Caco-2 (cell line): ENCODE measurements at regions not wholly inside any gene's neighbourhood (a gene's known extent, or its start where the extent isn't known, plus 50 kb on each side); places are given as distances from the start of the nearest gene placed in this dataset.

ENCODE experiments used
- BruUV-seq: library from RNA; stranded (reverse); fragments of 400-500 nt; replicated peaks from 2 replicates; lab custom pipeline; 2021; lab: Mats Ljungman, UMichigan
- CTCF ChIA-PET: fragments of 300-600 bp; sonication (Branson Sonifier 250); formaldehyde crosslinking; loops from one replicate; lab custom pipeline; 2022; ENCODE audit warnings: antibody characterized with exemption; lab: Charles Lee
- POLR2A ChIA-PET: fragments of 300-600 bp; sonication (Branson Sonifier 250); formaldehyde crosslinking; loops from one replicate; lab custom pipeline; 2022; ENCODE audit warnings: antibody characterized with exemption; lab: Charles Lee
- DNase-seq, 2 experiments: peaks; one replicate each; pipeline versions ENCODE4 v3.0.0 to v3.0.0-alpha.2; 2020 to 2022
- H3K27me3 ChIP-seq: replicated peaks from 2 replicates; pipeline ENCODE4 v1.6.0; 2011; ENCODE audit warnings: low read length; ENCODE audit not compliant: control insufficient read depth, insufficient read depth
- H3K36me3 ChIP-seq: 2 replicates; pipeline ENCODE4 v1.5.1; 2011; ENCODE audit warnings: low read length; ENCODE audit not compliant: control insufficient read depth, insufficient read depth
- H3K4me1 ChIP-seq: fragments of 250-450 bp; sonication (Bioruptor Pico); 2 replicates; pipeline ENCODE4 v1.5.1; 2020; ENCODE audit warnings: mild to moderate bottlenecking
- H3K4me3 ChIP-seq: 2 replicates; pipeline ENCODE4 v1.5.1; 2011; ENCODE audit warnings: low read depth, mild to moderate bottlenecking, control low read depth, low read length
- H3K9me3 ChIP-seq: fragments of 250-450 bp; sonication (Bioruptor Pico); 2 replicates; pipeline ENCODE4 v1.5.1; 2020; ENCODE audit warnings: mild to moderate bottlenecking, moderate library complexity
- H3K27ac Mint-ChIP-seq: one replicate; pipeline ENCODE4 v1.8.0; 2022; ENCODE audit warnings: mixed read lengths; ENCODE audit not compliant: unreplicated experiment
- H3K27me3 Mint-ChIP-seq: one replicate; pipeline ENCODE4 v1.8.0; 2022; ENCODE audit warnings: mixed read lengths; ENCODE audit not compliant: insufficient read depth, unreplicated experiment
- H3K36me3 Mint-ChIP-seq: one replicate; pipeline ENCODE4 v1.8.0; 2022; ENCODE audit warnings: mild to moderate bottlenecking, mixed read lengths; ENCODE audit not compliant: insufficient read depth, unreplicated experiment
- H3K4me1 Mint-ChIP-seq: one replicate; pipeline ENCODE4 v1.8.0; 2022; ENCODE audit warnings: low read depth, mixed read lengths; ENCODE audit not compliant: unreplicated experiment
- H3K4me3 Mint-ChIP-seq: one replicate; pipeline ENCODE4 v1.8.0; 2022; ENCODE audit warnings: mild to moderate bottlenecking, moderate library complexity, mixed read lengths; ENCODE audit not compliant: unreplicated experiment
- H3K9me3 Mint-ChIP-seq: one replicate; pipeline ENCODE4 v1.8.0; 2022; ENCODE audit warnings: mixed read lengths; ENCODE audit not compliant: unreplicated experiment
- intact Hi-C: fragments of 100-400 bp; cut with micrococcal nuclease; formaldehyde crosslinking; loops from one replicate; pipeline ENCODE4 v1.10.0; 2022; ENCODE audit not compliant: unreplicated experiment
- TF ChIP-seq, protein P1 (sequence below), 2 experiments: fragments of 200-600 bp in 1 of 2; IDR thresholded peaks; 1 replicate in 1 of 2; 2 replicates in 1 of 2; pipeline versions ENCODE4 v1.5.1 to v1.8.0; 2011 to 2022; ENCODE audit warnings: antibody characterized with exemption in 1 of 2, control low read depth in 1 of 2, inconsistent platforms in 1 of 2, low read depth in 1 of 2, low read length in 1 of 2, mild to moderate bottlenecking in 1 of 2, moderate library complexity in 1 of 2; ENCODE audit not compliant: insufficient read depth in 1 of 2, severe bottlenecking in 1 of 2, unreplicated experiment in 1 of 2

- no peaks in the 10 kb centered on the region for H3K4me1 Mint-ChIP-seq
- no peaks in the 10 kb centered on the region for H3K9me3 Mint-ChIP-seq
- Histone ChIP-seq H3K9me3 (no peaks in the 10 kb centered on the region), H3K27me3 (no peaks in the 10 kb centered on the region), H3K36me3 (no peaks in the 10 kb centered on the region), H3K4me3 (no peak overlapping the region), H3K4me1 (no peaks in the 10 kb centered on the region)
- TF ChIP-seq, protein P1, sequence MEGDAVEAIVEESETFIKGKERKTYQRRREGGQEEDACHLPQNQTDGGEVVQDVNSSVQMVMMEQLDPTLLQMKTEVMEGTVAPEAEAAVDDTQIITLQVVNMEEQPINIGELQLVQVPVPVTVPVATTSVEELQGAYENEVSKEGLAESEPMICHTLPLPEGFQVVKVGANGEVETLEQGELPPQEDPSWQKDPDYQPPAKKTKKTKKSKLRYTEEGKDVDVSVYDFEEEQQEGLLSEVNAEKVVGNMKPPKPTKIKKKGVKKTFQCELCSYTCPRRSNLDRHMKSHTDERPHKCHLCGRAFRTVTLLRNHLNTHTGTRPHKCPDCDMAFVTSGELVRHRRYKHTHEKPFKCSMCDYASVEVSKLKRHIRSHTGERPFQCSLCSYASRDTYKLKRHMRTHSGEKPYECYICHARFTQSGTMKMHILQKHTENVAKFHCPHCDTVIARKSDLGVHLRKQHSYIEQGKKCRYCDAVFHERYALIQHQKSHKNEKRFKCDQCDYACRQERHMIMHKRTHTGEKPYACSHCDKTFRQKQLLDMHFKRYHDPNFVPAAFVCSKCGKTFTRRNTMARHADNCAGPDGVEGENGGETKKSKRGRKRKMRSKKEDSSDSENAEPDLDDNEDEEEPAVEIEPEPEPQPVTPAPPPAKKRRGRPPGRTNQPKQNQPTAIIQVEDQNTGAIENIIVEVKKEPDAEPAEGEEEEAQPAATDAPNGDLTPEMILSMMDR (IDR thresholded peaks at IDR 0.05; ENCODE audit: insufficient read depth in 1 of 2, low read depth in 1 of 2, low read length in 1 of 2, severe bottlenecking in 1 of 2, unreplicated experiment in 1 of 2), result no peak
- intact Hi-C loops, result no loop called here
- POLR2A ChIA-PET, result no interaction called here
- DNase-seq, result no peak
- CTCF ChIA-PET, result no interaction called here
- BruUV-seq, result no TSS peak
- no peaks in the 10 kb centered on the region for H3K36me3 Mint-ChIP-seq
- no peak overlapping the region for H3K4me3 Mint-ChIP-seq
- no peak overlapping the region for H3K27ac Mint-ChIP-seq
- no peaks in the 10 kb centered on the region for H3K27me3 Mint-ChIP-seq
Observed at GRCh38 chr1:55692726-55693125, 477.6 kb upstream of the USP24 start.

GRCh38 chr1:55690366-55690765 lies 475.2 kb upstream of the USP24 start:
- POLR2A ChIA-PET, result no interaction called here
- H3K4me3 Mint-ChIP-seq, result no peak overlapping the region
- no peaks in the 10 kb centered on the region for H3K36me3 Mint-ChIP-seq

DNA sequence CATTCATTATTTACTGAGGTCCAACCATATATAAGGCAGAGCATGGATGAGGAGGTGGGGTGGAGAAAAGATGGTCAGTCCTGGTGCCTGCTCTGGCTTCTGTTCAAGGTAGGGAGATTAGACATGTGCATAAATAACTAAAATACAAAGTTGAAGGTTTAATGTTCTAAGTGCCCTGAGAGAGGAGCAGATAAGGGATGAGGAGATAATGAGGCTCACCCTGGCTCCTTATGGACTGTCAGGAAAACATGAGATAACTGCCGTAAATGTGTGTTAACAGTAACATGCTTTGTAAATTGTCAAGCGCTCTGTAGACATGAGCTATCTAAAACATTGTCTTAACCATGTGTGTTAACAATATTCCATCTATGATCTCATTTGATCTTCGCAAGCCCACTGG lies 474.6 kb upstream of the USP24 start:
- intact Hi-C loops, result no loop called here
- no peak overlapping the region for H3K4me3 Mint-ChIP-seq
- no peaks in the 10 kb centered on the region for H3K27me3 ChIP-seq
- DNase-seq, result no peak
- no peaks in the 10 kb centered on the region for H3K4me1 ChIP-seq
- no peak overlapping the region for H3K4me3 ChIP-seq
- no peaks in the 10 kb centered on the region for H3K27me3 Mint-ChIP-seq
- H3K9me3 ChIP-seq, result no peaks in the 10 kb centered on the region
- no peaks in the 10 kb centered on the region for H3K9me3 Mint-ChIP-seq
- ChIA-PET CTCF (no interaction called here), POLR2A (no interaction called here)
- H3K36me3 Mint-ChIP-seq, result no peaks in the 10 kb centered on the region
- H3K36me3 ChIP-seq, result no peaks in the 10 kb centered on the region
- H3K27ac Mint-ChIP-seq, result no peak overlapping the region
- TF ChIP-seq, protein P1 (IDR thresholded peaks at IDR 0.05; ENCODE audit: insufficient read depth in 1 of 2, low read depth in 1 of 2, low read length in 1 of 2, severe bottlenecking in 1 of 2, unreplicated experiment in 1 of 2), result no peak
- BruUV-seq, result no TSS peak
- H3K4me1 Mint-ChIP-seq, result no peaks in the 10 kb centered on the region

More at GRCh38 chr1:55690366-55690765, 475.2 kb upstream of the USP24 start:
- intact Hi-C loops, result no loop called here
- no peaks in the 10 kb centered on the region for H3K27me3 Mint-ChIP-seq
- TF ChIP-seq, protein P1 (IDR thresholded peaks at IDR 0.05; ENCODE audit: insufficient read depth in 1 of 2, low read depth in 1 of 2, low read length in 1 of 2, severe bottlenecking in 1 of 2, unreplicated experiment in 1 of 2), result no peak
- Histone ChIP-seq H3K27me3 (no peaks in the 10 kb centered on the region), H3K36me3 (no peaks in the 10 kb centered on the region), H3K4me1 (no peaks in the 10 kb centered on the region), H3K4me3 (no peak overlapping the region), H3K9me3 (no peaks in the 10 kb centered on the region)
- CTCF ChIA-PET, result no interaction called here
- no peaks in the 10 kb centered on the region for H3K9me3 Mint-ChIP-seq
- DNase-seq, result no peak
- BruUV-seq, result no TSS peak
- no peaks in the 10 kb centered on the region for H3K4me1 Mint-ChIP-seq
- H3K27ac Mint-ChIP-seq, result no peak overlapping the region
